SK-N-MC (cell line): ENCODE measurements at regions not wholly inside any gene's neighbourhood (a gene's known extent, or its start where the extent isn't known, plus 50 kb on each side); places are given as distances from the start of the nearest gene placed in this dataset.

Source experiments
- EZH2 ChIP-seq: fragments of 200-600 bp; sonication (generic); IDR thresholded peaks from one replicate; pipeline ENCODE4 v1.6.1; 2017; ENCODE audit warnings: antibody characterized with exemption
- FOXP2 ChIP-seq: optimal IDR thresholded peaks from 2 replicates; pipeline ENCODE3; 2011; ENCODE audit warnings: mild to moderate bottlenecking, moderate library complexity; ENCODE audit not compliant: insufficient read depth; ENCODE audit errors: extremely low read length, control extremely low read depth
- POLR2AphosphoS5 ChIP-seq: IDR thresholded peaks from 2 replicates; pipeline ENCODE4 v1.6.1; 2012; ENCODE audit warnings: mild to moderate bottlenecking, low read depth, low read length, borderline replicate concordance

DNA sequence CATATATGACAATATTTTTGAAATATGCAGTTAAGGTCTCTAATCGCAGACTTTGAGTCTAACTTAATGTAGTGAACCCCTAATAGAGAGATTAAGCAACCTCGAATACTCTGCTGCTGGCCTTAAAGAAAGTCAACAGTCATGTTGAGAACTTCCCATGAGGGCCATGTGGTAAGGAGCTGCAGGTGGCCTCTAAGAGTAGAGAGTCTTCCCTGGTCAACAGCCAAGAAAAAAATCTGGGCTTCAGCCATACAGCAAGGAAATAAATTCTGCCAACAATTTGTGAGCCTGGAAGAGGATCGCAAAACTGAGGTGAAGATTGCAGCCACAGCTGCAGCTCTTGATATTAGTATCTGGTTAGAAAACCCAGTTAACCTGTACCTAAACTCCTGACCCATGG is 935.2 kb upstream of the TYRP1 start:
- TF ChIP-seq EZH2 (no peak), POLR2AphosphoS5 (no peak), FOXP2 (no peak)
